ENCODE measurements at regions not wholly inside any gene's neighbourhood (a gene's known extent, or its start where the extent isn't known, plus 50 kb on each side); places are given as distances from the start of the nearest gene placed in this dataset.
"Not testable (repeated sequence)": the region's sequence is repeated elsewhere in the genome, so short reads cannot be mapped to it uniquely, and the experiment has no call there.

DNA sequence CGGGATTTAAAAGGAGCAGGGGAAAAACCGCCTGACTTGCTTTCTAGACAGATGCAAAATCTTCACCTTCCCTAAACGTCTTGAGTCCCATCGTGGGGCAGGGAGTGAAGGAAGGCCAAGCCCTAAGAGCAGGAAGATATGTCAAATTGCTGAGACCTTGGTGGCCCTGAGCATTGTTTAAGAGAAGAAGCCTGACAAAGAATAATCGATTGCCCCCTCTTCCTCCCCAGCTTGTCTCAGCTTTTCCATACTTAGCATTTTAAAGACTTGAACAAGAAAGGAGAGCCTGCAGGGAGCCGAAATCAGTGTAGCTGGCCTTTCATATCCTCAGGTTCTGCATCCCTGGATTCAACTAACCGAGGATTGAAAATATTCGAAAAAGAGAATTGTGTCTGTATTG, 157.6 kb upstream of the DLX2 start:
- Histone ChIP-seq H3K27ac (no peak overlapping the region), H3K4me3 (no peak overlapping the region), H3K4me1 (no peaks in the 10 kb centered on the region), H3K9me3 (no peaks in the 10 kb centered on the region), H3K27me3 (ENCODE audit: insufficient read depth in 3 of 3, low read length in 2 of 3) (no peaks in the 10 kb centered on the region), H3K36me3 (ENCODE audit: insufficient read depth in 1 of 2, low read depth in 1 of 2) (no peaks in the 10 kb centered on the region)
- DNase-seq (no peak), ATAC-seq (no peak)
- TF ChIP-seq, protein P1, sequence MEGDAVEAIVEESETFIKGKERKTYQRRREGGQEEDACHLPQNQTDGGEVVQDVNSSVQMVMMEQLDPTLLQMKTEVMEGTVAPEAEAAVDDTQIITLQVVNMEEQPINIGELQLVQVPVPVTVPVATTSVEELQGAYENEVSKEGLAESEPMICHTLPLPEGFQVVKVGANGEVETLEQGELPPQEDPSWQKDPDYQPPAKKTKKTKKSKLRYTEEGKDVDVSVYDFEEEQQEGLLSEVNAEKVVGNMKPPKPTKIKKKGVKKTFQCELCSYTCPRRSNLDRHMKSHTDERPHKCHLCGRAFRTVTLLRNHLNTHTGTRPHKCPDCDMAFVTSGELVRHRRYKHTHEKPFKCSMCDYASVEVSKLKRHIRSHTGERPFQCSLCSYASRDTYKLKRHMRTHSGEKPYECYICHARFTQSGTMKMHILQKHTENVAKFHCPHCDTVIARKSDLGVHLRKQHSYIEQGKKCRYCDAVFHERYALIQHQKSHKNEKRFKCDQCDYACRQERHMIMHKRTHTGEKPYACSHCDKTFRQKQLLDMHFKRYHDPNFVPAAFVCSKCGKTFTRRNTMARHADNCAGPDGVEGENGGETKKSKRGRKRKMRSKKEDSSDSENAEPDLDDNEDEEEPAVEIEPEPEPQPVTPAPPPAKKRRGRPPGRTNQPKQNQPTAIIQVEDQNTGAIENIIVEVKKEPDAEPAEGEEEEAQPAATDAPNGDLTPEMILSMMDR (IDR thresholded peaks at IDR 0.05), result no peak
- WGBS, 3 donors, result 61 to 70% (median 68%) methylated on average over 8 of the region's 8 CpGs
- intact Hi-C loops (cut with DNase I), result no loop called here

DNA sequence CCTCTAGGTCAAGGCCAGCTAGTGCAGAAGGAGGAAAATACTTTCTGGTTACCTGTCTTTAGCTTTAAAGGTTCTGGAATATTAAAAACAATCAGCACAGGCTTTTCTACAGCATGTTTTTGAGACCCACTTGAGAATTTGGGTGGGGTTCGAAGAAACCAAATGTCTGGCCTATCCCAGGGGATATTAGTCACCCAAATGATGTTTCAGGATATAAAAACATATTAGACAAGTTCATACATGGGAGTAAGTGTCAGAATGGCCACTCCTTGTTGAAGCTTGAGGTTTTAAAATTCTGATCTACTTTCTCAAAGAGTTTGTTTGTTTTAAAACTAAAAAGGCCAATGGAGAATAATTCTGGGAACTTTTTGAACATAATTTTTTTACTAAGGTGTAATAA, 158.6 kb upstream of the DLX2 start:
- intact Hi-C loops (cut with DNase I), result no loop called here
- DNase-seq, result no peak
- ATAC-seq, result no peak
- Histone ChIP-seq H3K4me1 (no peaks in the 10 kb centered on the region), H3K36me3 (ENCODE audit: insufficient read depth in 1 of 2, low read depth in 1 of 2) (no peaks in the 10 kb centered on the region), H3K27me3 (ENCODE audit: insufficient read depth in 3 of 3, low read length in 2 of 3) (no peaks in the 10 kb centered on the region), H3K27ac (no peak overlapping the region), H3K9me3 (no peaks in the 10 kb centered on the region), H3K4me3 (no peak overlapping the region)
- WGBS, 3 donors, result 81 to 85% (median 82%) methylated on average over 1 of the region's 1 CpG
- TF ChIP-seq, protein P1 (IDR thresholded peaks at IDR 0.05), result no peak

DNA sequence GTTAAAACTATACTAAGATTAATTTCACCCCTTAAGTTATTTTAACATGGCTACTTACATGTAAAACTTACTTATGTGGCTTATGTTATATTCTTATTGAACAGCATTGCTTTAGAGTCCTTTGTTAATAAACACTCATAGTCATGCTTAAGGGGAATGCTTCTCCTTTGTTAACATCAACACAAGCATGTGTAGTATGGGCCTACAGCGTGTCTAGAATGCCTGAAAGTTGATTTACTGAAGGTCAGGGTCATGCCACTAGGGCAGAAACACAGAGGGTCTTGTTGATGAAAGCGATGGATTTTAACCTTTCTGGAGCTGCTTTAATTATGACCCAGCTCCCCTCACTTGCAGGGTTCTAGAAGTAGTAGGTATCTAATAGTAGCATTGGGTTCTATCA, 159.8 kb upstream of the DLX2 start:
- H3K27me3 ChIP-seq (ENCODE audit: insufficient read depth in 3 of 3, low read length in 2 of 3), result no peaks in the 10 kb centered on the region
- 75 to 89% (median 80%) methylated on average over 2 of the region's 2 CpGs for WGBS, 3 donors
- no peaks in the 10 kb centered on the region for H3K36me3 ChIP-seq (ENCODE audit: insufficient read depth in 1 of 2, low read depth in 1 of 2)
- no peak overlapping the region for H3K27ac ChIP-seq
- H3K9me3 ChIP-seq, result no peaks in the 10 kb centered on the region
- DNase-seq, result no peak
- TF ChIP-seq, protein P1 (IDR thresholded peaks at IDR 0.05), result no peak
- intact Hi-C loops (cut with DNase I), result no loop called here
- no peak overlapping the region for H3K4me3 ChIP-seq
- H3K4me1 ChIP-seq, result no peaks in the 10 kb centered on the region
- no peak for ATAC-seq

DNA sequence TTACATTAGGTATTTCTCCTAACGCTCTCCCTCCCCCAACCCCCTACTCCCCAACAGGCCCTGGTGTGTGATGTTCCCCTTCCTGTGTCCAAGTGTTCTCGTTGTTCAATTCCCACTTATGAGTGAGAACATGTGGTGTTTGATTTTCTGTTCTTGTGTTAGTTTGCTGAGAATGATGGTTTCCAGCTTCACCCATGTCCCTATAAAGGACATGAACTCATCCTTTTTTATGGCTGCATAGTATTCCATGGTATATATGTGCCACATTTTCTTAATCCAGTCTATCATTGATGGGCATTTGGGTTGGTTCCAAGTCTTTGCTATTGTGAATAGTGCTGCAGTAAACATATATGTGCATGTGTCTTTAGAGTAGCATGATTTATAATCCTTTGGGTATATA, 162.1 kb upstream of the DLX2 start:
- H3K4me3 ChIP-seq; H3K36me3 ChIP-seq (ENCODE audit: insufficient read depth in 1 of 2, low read depth in 1 of 2); DNase-seq; ATAC-seq; intact Hi-C loops (cut with DNase I); H3K9me3 ChIP-seq; H3K27me3 ChIP-seq (ENCODE audit: insufficient read depth in 3 of 3, low read length in 2 of 3); H3K27ac ChIP-seq; H3K4me1 ChIP-seq: not testable (repeated sequence)
- WGBS, 3 donors, result 93% methylated on average over 2 of the region's 2 CpGs

DNA sequence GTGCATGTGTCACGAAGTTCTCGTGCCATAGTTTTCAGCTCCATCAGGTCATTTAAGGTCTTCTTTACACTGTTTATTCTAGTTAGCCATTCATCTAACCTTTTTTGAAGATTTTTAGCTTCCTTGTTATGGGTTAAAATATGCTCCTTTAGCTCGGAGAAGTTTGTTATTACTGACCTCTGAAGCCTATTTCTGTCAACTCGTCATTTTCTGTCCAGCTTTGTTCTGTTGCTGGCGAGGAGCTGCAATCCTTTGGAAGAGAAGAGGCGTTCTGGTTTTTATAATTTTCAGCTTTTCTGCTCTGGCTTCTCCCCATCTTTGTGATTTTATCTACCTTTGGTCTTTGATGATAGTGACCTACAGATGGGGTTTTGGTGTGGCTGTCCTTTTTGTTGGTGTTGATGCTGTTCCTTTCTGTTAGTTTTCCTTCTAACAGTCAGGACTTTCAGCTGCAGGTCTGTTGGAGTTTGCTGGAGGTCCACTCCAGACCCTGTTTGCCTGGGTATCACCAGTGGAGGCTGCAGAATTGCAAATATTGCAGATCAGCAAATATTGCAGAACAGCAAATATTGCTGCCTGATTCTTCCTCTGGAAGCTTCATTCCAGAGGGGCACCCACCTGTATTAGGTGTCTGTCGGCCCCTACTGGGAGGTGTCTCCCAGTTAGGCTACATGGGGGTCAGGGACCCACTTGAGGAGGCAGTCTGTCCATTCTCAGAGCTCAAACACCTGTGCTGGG, 157.7 kb upstream of the ITGA6 start:
- intact Hi-C loops (cut with DNase I); H3K27ac ChIP-seq: not testable (repeated sequence)
- WGBS, 3 donors, result 65 to 80% (median 77%) methylated on average over 7 of the region's 7 CpGs

More for the DNA sequence above, 157.7 kb upstream of the ITGA6 start:
- H3K27me3 ChIP-seq (ENCODE audit: insufficient read depth in 3 of 3, low read length in 2 of 3); H3K4me1 ChIP-seq; DNase-seq; H3K36me3 ChIP-seq (ENCODE audit: insufficient read depth in 1 of 2, low read depth in 1 of 2); H3K4me3 ChIP-seq; ATAC-seq; H3K9me3 ChIP-seq: not testable (repeated sequence)
